ENCODE measurements at regions not wholly inside any gene's neighbourhood (a gene's known extent, or its start where the extent isn't known, plus 50 kb on each side); places are given as distances from the start of the nearest gene placed in this dataset.

- no peak for DNase-seq
- H3K4me3 ChIP-seq, result no peak overlapping the region
- TF ChIP-seq CTCF (IDR thresholded peaks at IDR 0.05), result no peak
- no peak overlapping the region for H3K9ac ChIP-seq (ENCODE audit: low read depth in 2 of 2, low read length in 2 of 2)
- H3K4me1 ChIP-seq, result no peaks in the 10 kb centered on the region
- no peaks in the 10 kb centered on the region for H3K9me3 ChIP-seq
- H3K27ac ChIP-seq, result no peak overlapping the region
- H3K27me3 ChIP-seq, result no peaks in the 10 kb centered on the region
- intact Hi-C loops (cut with DNase I), result no loop called here
- H3K36me3 ChIP-seq, result no peaks in the 10 kb centered on the region
Measured at GRCh38 chr11:110892741-110893285, 180.6 kb upstream of the ARHGAP20 start.

- Histone ChIP-seq H3K9ac (ENCODE audit: low read depth in 2 of 2, low read length in 2 of 2) (no peak overlapping the region), H3K4me3 (no peak overlapping the region), H3K36me3 (no peaks in the 10 kb centered on the region), H3K27ac (no peak overlapping the region), H3K4me1 (no peaks in the 10 kb centered on the region), H3K9me3 (no peaks in the 10 kb centered on the region), H3K27me3 (no peaks in the 10 kb centered on the region)
- no peak for TF ChIP-seq CTCF (IDR thresholded peaks at IDR 0.05)
- no peak for DNase-seq
- intact Hi-C loops (cut with DNase I), result no loop called here
Measured at GRCh38 chr11:110891411-110891810, 179.2 kb upstream of the ARHGAP20 start.

DNA sequence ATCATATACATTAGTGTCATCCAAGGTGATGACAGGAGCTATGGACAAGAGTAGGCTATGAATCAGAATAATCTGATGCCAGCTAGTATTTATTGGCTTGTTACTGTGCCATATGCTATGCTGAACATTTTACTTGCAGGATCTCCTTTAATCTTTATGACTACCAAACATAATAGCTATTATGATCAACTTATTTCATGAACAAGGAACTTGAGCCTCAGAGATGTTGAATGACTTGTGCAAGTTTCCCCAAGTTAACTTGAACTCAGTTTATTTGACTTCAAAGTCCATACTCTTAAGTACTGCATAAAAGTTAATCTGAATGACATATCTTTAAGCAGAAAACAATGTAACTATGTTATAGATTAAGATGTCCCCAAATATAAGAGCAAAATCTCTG, 178.8 kb upstream of the ARHGAP20 start:
- H3K4me3 ChIP-seq, result no peak overlapping the region
- intact Hi-C loops (cut with DNase I), result no loop called here
- no peaks in the 10 kb centered on the region for H3K27me3 ChIP-seq
- H3K27ac ChIP-seq, result no peak overlapping the region
- no peak overlapping the region for H3K9ac ChIP-seq (ENCODE audit: low read depth in 2 of 2, low read length in 2 of 2)
- H3K36me3 ChIP-seq, result no peaks in the 10 kb centered on the region
- H3K4me1 ChIP-seq, result no peaks in the 10 kb centered on the region
- TF ChIP-seq CTCF (IDR thresholded peaks at IDR 0.05), result no peak
- DNase-seq, result no peak
- H3K9me3 ChIP-seq, result no peaks in the 10 kb centered on the region

DNA sequence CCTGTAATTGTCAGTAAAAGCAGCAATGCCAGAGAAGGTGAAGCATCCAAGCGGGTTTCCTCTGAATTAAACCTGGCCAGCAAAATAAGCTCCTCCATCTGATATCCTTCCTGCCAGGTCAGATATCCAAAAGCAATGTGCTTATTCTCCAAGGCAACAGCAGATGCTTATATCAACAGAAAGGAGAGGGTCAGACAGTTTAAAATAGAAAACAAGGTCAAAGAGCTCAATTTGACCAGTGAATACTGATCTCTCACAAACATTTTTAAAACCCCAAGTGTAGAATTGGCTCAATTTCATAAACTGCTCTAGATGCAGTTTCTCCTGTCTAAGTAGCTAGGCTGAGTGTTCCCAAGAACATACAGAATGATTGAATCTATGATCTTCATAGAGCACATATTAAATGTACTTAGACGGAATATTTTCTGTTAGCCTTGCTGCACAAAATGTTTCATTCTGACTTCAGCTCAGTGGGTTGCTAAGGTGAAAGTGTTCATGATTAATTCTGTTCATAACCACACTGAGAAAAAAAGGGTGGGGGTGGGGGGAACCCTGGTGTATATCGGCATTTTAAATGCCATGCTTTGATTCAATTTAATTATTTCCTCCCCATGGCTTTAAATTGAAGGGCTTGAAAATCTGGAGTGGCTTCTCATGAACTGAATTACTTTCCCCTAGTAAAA, 174.2 kb upstream of the ARHGAP20 start:
- no peaks in the 10 kb centered on the region for H3K4me1 ChIP-seq
- no peak for TF ChIP-seq CTCF (IDR thresholded peaks at IDR 0.05)
- H3K27ac ChIP-seq, result no peak overlapping the region
- no peaks in the 10 kb centered on the region for H3K27me3 ChIP-seq
- H3K4me3 ChIP-seq, result no peak overlapping the region
- intact Hi-C loops (cut with DNase I), result no loop called here
- H3K36me3 ChIP-seq, result no peaks in the 10 kb centered on the region
- no peak overlapping the region for H3K9ac ChIP-seq (ENCODE audit: low read depth in 2 of 2, low read length in 2 of 2)
- no peaks in the 10 kb centered on the region for H3K9me3 ChIP-seq
- DNase-seq, result no peak

DNA sequence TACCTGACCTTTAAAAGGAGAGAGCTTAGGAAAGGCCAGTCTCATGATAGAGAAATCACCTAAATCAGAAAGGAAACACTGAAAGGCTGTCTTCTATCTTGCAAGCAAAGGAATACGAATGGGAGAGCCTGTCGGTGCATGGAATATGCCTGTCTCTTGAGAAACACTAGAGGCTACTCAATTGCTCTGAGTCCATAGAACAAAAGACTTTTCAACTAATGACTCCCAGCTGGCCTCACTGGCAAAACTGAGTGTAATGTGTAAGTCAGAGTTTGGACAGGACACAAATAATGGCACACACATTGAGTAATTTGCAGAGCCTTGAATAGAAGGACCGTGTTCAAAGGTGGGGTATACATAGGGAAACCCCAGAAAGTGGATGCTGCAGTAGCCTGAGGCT, 171.0 kb upstream of the ARHGAP20 start:
- Histone ChIP-seq H3K36me3 (no peaks in the 10 kb centered on the region), H3K4me1 (no peaks in the 10 kb centered on the region), H3K27ac (no peak overlapping the region), H3K27me3 (no peaks in the 10 kb centered on the region), H3K9ac (ENCODE audit: low read depth in 2 of 2, low read length in 2 of 2) (no peak overlapping the region), H3K4me3 (no peak overlapping the region), H3K9me3 (no peaks in the 10 kb centered on the region)
- DNase-seq, result no peak
- TF ChIP-seq CTCF (IDR thresholded peaks at IDR 0.05), result no peak
- intact Hi-C loops (cut with DNase I), result no loop called here
